Epithelial cell of proximal tubule (primary cell): ENCODE measurements at regions not wholly inside any gene's neighbourhood (a gene's known extent, or its start where the extent isn't known, plus 50 kb on each side); places are given as distances from the start of the nearest gene placed in this dataset.

Source experiments
- DNase-seq: peaks from one replicate; pipeline ENCODE4 v3.0.0-alpha.2; 2011; ENCODE audit warnings: low read depth
- H3K4me3 ChIP-seq: 2 replicates; pipeline ENCODE4 v1.5.1; 2011; ENCODE audit warnings: low read depth, mild to moderate bottlenecking, low read length
- CTCF ChIP-seq: conservative IDR thresholded peaks from 2 replicates; pipeline ENCODE4 v1.5.1; 2012; ENCODE audit warnings: low read depth, mild to moderate bottlenecking, low read length

GRCh38 chr1:25112400-25112799 is 119.9 kb downstream of the SYF2 start:
- DNase-seq = no peak
- H3K4me3 ChIP-seq = no peak overlapping the region
- no peak for TF ChIP-seq CTCF

GRCh38 chr1:25111706-25112105 is 120.6 kb downstream of the SYF2 start:
- no peak overlapping the region for H3K4me3 ChIP-seq
- no peak for TF ChIP-seq CTCF
- DNase-seq = no peak

- no peak overlapping the region for H3K4me3 ChIP-seq
- no peak for TF ChIP-seq CTCF
- no peak for DNase-seq
These were observed 121.8 kb downstream of the SYF2 start for GRCh38 chr1:25110485-25110884.

GRCh38 chr1:25110036-25110435 is 122.3 kb downstream of the SYF2 start:
- TF ChIP-seq CTCF = no peak
- DNase-seq = no peak
- no peak overlapping the region for H3K4me3 ChIP-seq

- DNase-seq = no peak
- no peak overlapping the region for H3K4me3 ChIP-seq
- TF ChIP-seq CTCF = no peak
These were observed 122.8 kb downstream of the SYF2 start for GRCh38 chr1:25109531-25109951.

GRCh38 chr1:25107643-25108010 is 124.7 kb downstream of the SYF2 start:
- no peak for TF ChIP-seq CTCF
- no peak for DNase-seq
- no peak overlapping the region for H3K4me3 ChIP-seq

GRCh38 chr1:25106976-25107642 is 125.2 kb downstream of the SYF2 start:
- TF ChIP-seq CTCF = no peak
- DNase-seq = no peak
- H3K4me3 ChIP-seq = no peak overlapping the region
